ENCODE measurements at regions not wholly inside any gene's neighbourhood (a gene's known extent, or its start where the extent isn't known, plus 50 kb on each side); places are given as distances from the start of the nearest gene placed in this dataset.

DNA sequence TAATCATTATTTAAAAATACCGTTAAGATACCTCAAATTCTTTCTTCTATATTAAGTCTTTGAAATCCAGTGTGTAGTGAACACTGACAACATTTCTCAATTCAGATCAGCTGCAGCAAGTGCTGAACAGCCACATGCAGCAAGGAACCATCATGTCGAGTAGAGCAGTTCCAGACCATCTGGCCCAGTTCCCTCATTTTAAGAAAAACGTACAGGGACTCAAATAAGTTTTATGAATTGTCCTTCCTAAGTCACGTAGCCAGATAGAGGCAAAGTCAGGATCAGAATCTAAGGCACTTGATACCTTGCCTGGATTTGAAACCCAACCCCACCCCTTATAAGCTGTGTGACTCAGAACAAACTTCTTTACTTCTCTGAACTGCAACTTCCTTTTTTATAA, 132.4 kb downstream of the PROX1 start:
- Histone ChIP-seq H3K4me3 (ENCODE audit: extremely low read depth, insufficient read depth, low read length, poor library complexity, severe bottlenecking) (no peak overlapping the region), H3K36me3 (ENCODE audit: control insufficient read depth, insufficient read depth, low read length) (no peaks in the 10 kb centered on the region), H3K4me1 (ENCODE audit: control insufficient read depth, insufficient read depth, low read length, poor library complexity, severe bottlenecking) (peaks cover 15% of the 10 kb centered on the region), H3K9me3 (ENCODE audit: control insufficient read depth, low read length) (peaks cover 15% of the 10 kb centered on the region), H3K27ac (ENCODE audit: low read depth, low read length, severe bottlenecking) (no peak overlapping the region)
- 89 to 93% methylated on average over 3 of the region's 4 CpGs for WGBS, 2 experiments (ENCODE audit: insufficient coverage in 2 of 2)

- WGBS, 2 experiments (ENCODE audit: insufficient coverage in 2 of 2), result 38 to 53% methylated on average over 3 of the region's 6 CpGs
- peaks cover 22% of the 10 kb centered on the region for H3K4me1 ChIP-seq (ENCODE audit: control insufficient read depth, insufficient read depth, low read length, poor library complexity, severe bottlenecking)
- H3K9me3 ChIP-seq (ENCODE audit: control insufficient read depth, low read length), result peaks cover 15% of the 10 kb centered on the region
- H3K27ac ChIP-seq (ENCODE audit: low read depth, low read length, severe bottlenecking), result no peak overlapping the region
- no peak overlapping the region for H3K4me3 ChIP-seq (ENCODE audit: extremely low read depth, insufficient read depth, low read length, poor library complexity, severe bottlenecking)
- H3K36me3 ChIP-seq (ENCODE audit: control insufficient read depth, insufficient read depth, low read length), result no peaks in the 10 kb centered on the region
These were observed 133.2 kb downstream of the PROX1 start for GRCh38 chr1:214120951-214121350.

DNA sequence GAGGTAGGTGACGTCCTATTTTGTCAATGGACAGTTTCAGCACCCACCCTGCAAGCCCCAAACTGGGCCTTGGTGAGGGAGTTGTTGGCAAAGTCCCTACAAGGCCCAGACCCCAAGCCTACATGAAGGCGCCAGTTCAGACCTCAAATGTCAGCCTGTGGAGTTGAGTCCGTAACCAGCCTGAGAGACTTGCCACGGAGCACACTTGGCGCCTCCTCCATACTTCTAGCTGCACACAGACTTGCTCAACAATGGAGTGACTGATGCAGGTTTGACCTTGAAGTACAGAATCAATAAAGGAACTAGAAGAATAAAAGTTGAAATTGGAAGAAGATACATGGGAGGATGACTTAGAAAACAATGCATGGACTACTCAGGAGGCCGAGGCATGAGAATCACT, 134.3 kb downstream of the PROX1 start:
- Histone ChIP-seq H3K36me3 (ENCODE audit: control insufficient read depth, insufficient read depth, low read length) (no peaks in the 10 kb centered on the region), H3K4me3 (ENCODE audit: extremely low read depth, insufficient read depth, low read length, poor library complexity, severe bottlenecking) (no peak overlapping the region), H3K4me1 (ENCODE audit: control insufficient read depth, insufficient read depth, low read length, poor library complexity, severe bottlenecking) (peaks cover 22% of the 10 kb centered on the region), H3K27ac (ENCODE audit: low read depth, low read length, severe bottlenecking) (no peak overlapping the region), H3K9me3 (ENCODE audit: control insufficient read depth, low read length) (peaks cover 13% of the 10 kb centered on the region)
- 96 to 98% methylated on average over 5 of the region's 6 CpGs for whole genome bisulfite sequencing, 2 experiments (ENCODE audit: insufficient coverage in 2 of 2)

GRCh38 chr1:214123061-214123784, 135.4 kb downstream of the PROX1 start:
- Histone ChIP-seq H3K36me3 (ENCODE audit: control insufficient read depth, insufficient read depth, low read length) (no peaks in the 10 kb centered on the region), H3K9me3 (ENCODE audit: control insufficient read depth, low read length) (peaks cover 2% of the 10 kb centered on the region), H3K27ac (ENCODE audit: low read depth, low read length, severe bottlenecking) (peak overlapping the region; percentile 70), H3K4me3 (ENCODE audit: extremely low read depth, insufficient read depth, low read length, poor library complexity, severe bottlenecking) (no peak overlapping the region), H3K4me1 (ENCODE audit: control insufficient read depth, insufficient read depth, low read length, poor library complexity, severe bottlenecking) (peaks cover 22% of the 10 kb centered on the region)
- 0 to 8% methylated on average over 2 to 4 of the region's 7 CpGs for WGBS, 2 experiments (ENCODE audit: insufficient coverage in 2 of 2)

DNA sequence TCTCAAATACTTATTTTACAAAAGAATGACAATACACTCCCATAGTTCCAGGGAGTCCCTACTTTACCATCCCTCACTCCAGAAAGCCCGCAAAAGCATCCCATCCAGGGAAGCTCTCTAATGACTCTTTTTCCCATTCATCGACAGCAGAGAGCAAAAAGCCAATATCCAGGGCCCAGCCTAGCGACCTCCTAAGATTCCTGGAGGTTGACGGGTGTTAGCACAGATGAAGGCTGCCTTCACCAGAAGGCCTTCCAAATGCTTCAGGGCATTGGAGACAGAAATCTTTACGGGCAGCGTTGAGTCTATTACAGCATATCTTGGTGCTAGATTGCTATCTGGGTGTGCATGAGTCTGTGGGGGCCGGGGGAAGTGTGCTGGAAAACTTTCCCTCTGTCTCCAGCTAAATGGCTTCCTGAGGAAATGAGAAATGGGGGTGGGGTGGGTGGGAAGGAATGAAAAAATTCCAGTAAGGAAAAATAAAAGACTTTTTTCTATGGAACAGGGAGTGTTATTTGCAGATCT, 136.6 kb downstream of the PROX1 start:
- Histone ChIP-seq H3K9me3 (ENCODE audit: control insufficient read depth, low read length) (no peaks in the 10 kb centered on the region), H3K36me3 (ENCODE audit: control insufficient read depth, insufficient read depth, low read length) (no peaks in the 10 kb centered on the region), H3K27ac (ENCODE audit: low read depth, low read length, severe bottlenecking) (peak overlapping the region; percentile 76), H3K4me3 (ENCODE audit: extremely low read depth, insufficient read depth, low read length, poor library complexity, severe bottlenecking) (no peak overlapping the region), H3K4me1 (ENCODE audit: control insufficient read depth, insufficient read depth, low read length, poor library complexity, severe bottlenecking) (peaks cover 22% of the 10 kb centered on the region)
- WGBS, 2 experiments (ENCODE audit: insufficient coverage in 2 of 2), result 71 to 83% methylated on average over 4 to 5 of the region's 7 CpGs

- H3K9me3 ChIP-seq (ENCODE audit: control insufficient read depth, low read length), result no peaks in the 10 kb centered on the region
- WGBS, 2 experiments (ENCODE audit: insufficient coverage in 2 of 2), result 67% methylated on average over 3 of the region's 4 CpGs; no CpG with 5 or more reads in 1 of the 2 experiments
- no peak overlapping the region for H3K4me3 ChIP-seq (ENCODE audit: extremely low read depth, insufficient read depth, low read length, poor library complexity, severe bottlenecking)
- H3K4me1 ChIP-seq (ENCODE audit: control insufficient read depth, insufficient read depth, low read length, poor library complexity, severe bottlenecking), result peaks cover 22% of the 10 kb centered on the region
- H3K36me3 ChIP-seq (ENCODE audit: control insufficient read depth, insufficient read depth, low read length), result no peaks in the 10 kb centered on the region
- peak overlapping the region; percentile 76 for H3K27ac ChIP-seq (ENCODE audit: low read depth, low read length, severe bottlenecking)
These were observed 137.1 kb downstream of the PROX1 start for GRCh38 chr1:214124915-214125314.

- no peaks in the 10 kb centered on the region for H3K9me3 ChIP-seq (ENCODE audit: control insufficient read depth, low read length)
- H3K4me1 ChIP-seq (ENCODE audit: control insufficient read depth, insufficient read depth, low read length, poor library complexity, severe bottlenecking), result peaks cover 22% of the 10 kb centered on the region
- H3K36me3 ChIP-seq (ENCODE audit: control insufficient read depth, insufficient read depth, low read length), result no peaks in the 10 kb centered on the region
- WGBS, 2 experiments (ENCODE audit: insufficient coverage in 2 of 2), result 80% methylated on average over 1 of the region's 1 CpG; no CpG with 5 or more reads in 1 of the 2 experiments
- H3K27ac ChIP-seq (ENCODE audit: low read depth, low read length, severe bottlenecking), result no peak overlapping the region
- no peak overlapping the region for H3K4me3 ChIP-seq (ENCODE audit: extremely low read depth, insufficient read depth, low read length, poor library complexity, severe bottlenecking)
These were observed 138.0 kb downstream of the PROX1 start for GRCh38 chr1:214125819-214126218.

- H3K4me1 ChIP-seq (ENCODE audit: control insufficient read depth, insufficient read depth, low read length, poor library complexity, severe bottlenecking), result peaks cover 22% of the 10 kb centered on the region
- H3K36me3 ChIP-seq (ENCODE audit: control insufficient read depth, insufficient read depth, low read length), result no peaks in the 10 kb centered on the region
- 93 to 100% methylated on average over 1 of the region's 2 CpGs for WGBS, 2 experiments (ENCODE audit: insufficient coverage in 2 of 2)
- no peak overlapping the region for H3K4me3 ChIP-seq (ENCODE audit: extremely low read depth, insufficient read depth, low read length, poor library complexity, severe bottlenecking)
- no peak overlapping the region for H3K27ac ChIP-seq (ENCODE audit: low read depth, low read length, severe bottlenecking)
- no peaks in the 10 kb centered on the region for H3K9me3 ChIP-seq (ENCODE audit: control insufficient read depth, low read length)
These were observed 138.9 kb downstream of the PROX1 start for GRCh38 chr1:214126697-214127146.

DNA sequence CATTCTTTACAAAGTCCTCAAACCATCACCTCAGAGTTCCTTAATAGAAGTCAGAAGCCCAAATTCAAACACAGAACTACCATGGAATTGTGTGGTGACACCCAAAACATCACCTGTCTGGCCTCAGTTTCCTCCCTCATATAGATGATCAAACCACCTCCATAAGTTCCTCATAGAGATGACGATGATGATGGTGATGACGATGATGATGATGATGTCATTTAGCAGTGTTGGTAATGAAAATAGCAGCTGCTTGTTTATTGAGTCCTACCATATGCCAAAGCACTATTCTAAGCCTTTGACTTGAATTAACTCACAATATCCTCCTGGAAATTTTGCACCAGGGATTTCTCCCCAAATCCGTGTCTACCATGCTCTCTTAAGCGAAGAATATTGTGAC, 139.9 kb downstream of the PROX1 start:
- no peak overlapping the region for H3K27ac ChIP-seq (ENCODE audit: low read depth, low read length, severe bottlenecking)
- no peaks in the 10 kb centered on the region for H3K9me3 ChIP-seq (ENCODE audit: control insufficient read depth, low read length)
- H3K4me1 ChIP-seq (ENCODE audit: control insufficient read depth, insufficient read depth, low read length, poor library complexity, severe bottlenecking), result peaks cover 22% of the 10 kb centered on the region
- no peak overlapping the region for H3K4me3 ChIP-seq (ENCODE audit: extremely low read depth, insufficient read depth, low read length, poor library complexity, severe bottlenecking)
- no peaks in the 10 kb centered on the region for H3K36me3 ChIP-seq (ENCODE audit: control insufficient read depth, insufficient read depth, low read length)
- WGBS, 2 experiments (ENCODE audit: insufficient coverage in 2 of 2), result 96 to 100% methylated on average over 2 of the region's 4 CpGs

- WGBS, 2 experiments (ENCODE audit: insufficient coverage in 2 of 2), result 87 to 90% methylated on average over 5 to 6 of the region's 7 CpGs
- no peak overlapping the region for H3K4me3 ChIP-seq (ENCODE audit: extremely low read depth, insufficient read depth, low read length, poor library complexity, severe bottlenecking)
- peaks cover 12% of the 10 kb centered on the region for H3K4me1 ChIP-seq (ENCODE audit: control insufficient read depth, insufficient read depth, low read length, poor library complexity, severe bottlenecking)
- no peaks in the 10 kb centered on the region for H3K36me3 ChIP-seq (ENCODE audit: control insufficient read depth, insufficient read depth, low read length)
- no peaks in the 10 kb centered on the region for H3K9me3 ChIP-seq (ENCODE audit: control insufficient read depth, low read length)
- peak overlapping the region; percentile 32 for H3K27ac ChIP-seq (ENCODE audit: low read depth, low read length, severe bottlenecking)
These were observed 145.1 kb upstream of the SMYD2 start for GRCh38 chr1:214135886-214136285.

DNA sequence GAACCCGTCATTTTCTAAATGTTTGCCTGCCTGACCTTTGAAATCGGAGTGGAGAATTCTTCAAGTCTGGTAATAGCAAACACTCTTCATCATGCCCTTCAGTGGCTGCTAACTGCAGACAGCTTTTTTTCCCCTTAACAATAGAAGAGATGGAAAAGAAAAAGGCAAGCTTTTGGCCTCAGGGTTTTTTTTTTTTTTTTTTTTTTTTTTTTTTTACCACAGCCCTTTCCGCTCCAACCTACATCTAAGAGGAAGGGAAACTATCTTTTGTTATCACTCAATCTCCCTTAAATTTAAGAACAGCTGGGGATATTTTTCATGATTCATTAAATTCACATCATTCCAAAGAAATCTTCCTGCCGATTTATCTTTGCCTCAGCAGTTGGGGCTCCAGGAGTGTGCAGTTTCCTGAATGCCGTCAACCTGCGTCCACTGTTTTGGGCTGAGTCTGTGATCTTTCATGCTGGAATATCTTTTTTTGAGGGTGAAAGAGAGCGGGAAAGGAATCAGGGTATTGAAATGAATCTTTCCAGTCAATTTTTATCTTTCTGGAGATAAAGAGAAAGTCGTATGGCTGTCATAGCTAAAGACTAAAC, 144.5 kb upstream of the SMYD2 start:
- Histone ChIP-seq H3K36me3 (ENCODE audit: control insufficient read depth, insufficient read depth, low read length) (no peaks in the 10 kb centered on the region), H3K27ac (ENCODE audit: low read depth, low read length, severe bottlenecking) (no peak overlapping the region), H3K9me3 (ENCODE audit: control insufficient read depth, low read length) (no peaks in the 10 kb centered on the region), H3K4me3 (ENCODE audit: extremely low read depth, insufficient read depth, low read length, poor library complexity, severe bottlenecking) (no peak overlapping the region), H3K4me1 (ENCODE audit: control insufficient read depth, insufficient read depth, low read length, poor library complexity, severe bottlenecking) (peaks cover 12% of the 10 kb centered on the region)
- 91% methylated on average over 4 of the region's 8 CpGs; no CpG with 5 or more reads in 1 of the 2 experiments for WGBS, 2 experiments (ENCODE audit: insufficient coverage in 2 of 2)
